Endothelial cell of umbilical vein (primary cell): ENCODE measurements at regions not wholly inside any gene's neighbourhood (a gene's known extent, or its start where the extent isn't known, plus 50 kb on each side); places are given as distances from the start of the nearest gene placed in this dataset.

ENCODE experiments used
- BruUV-seq: library from RNA; stranded (reverse); fragments of 400-500 nt; replicated peaks from 2 replicates; lab custom pipeline; 2021; lab: Mats Ljungman, UMichigan
- CTCF ChIA-PET: fragments of 300-600, 350-600 bp; sonication (Branson Sonifier 250); formaldehyde crosslinking; loops from one replicate; lab custom pipeline; 2021; ENCODE audit warnings: antibody characterized with exemption, inconsistent platforms; lab: Charles Lee
- POLR2A ChIA-PET: fragments of 300-600, 350-600 bp; sonication (Branson Sonifier 250); formaldehyde crosslinking; loops from one replicate; lab custom pipeline; 2021; ENCODE audit warnings: antibody characterized with exemption, inconsistent platforms; lab: Charles Lee
- DNase-seq: peaks from one replicate; pipeline ENCODE4 v3.0.0-alpha.2; 2011; ENCODE audit warnings: low read depth, low spot score
- FAIRE-seq: peaks from 2 replicates; lab custom pipeline; 2011; peaks lifted over from hg19 to GRCh38; lab: Jason Lieb, UNC
- H2AFZ ChIP-seq: 2 replicates; pipeline ENCODE4 v1.6.0; 2012; ENCODE audit warnings: low read depth, low read length, control low read depth, inconsistent platforms
- H3K27ac ChIP-seq: 2 replicates; pipeline ENCODE4 v1.5.1; 2011; ENCODE audit warnings: low read depth, mild to moderate bottlenecking, control low read depth, low read length, moderate library complexity; ENCODE audit not compliant: insufficient read depth
- H3K27me3 ChIP-seq, 2 experiments: 2 replicates each; pipeline versions ENCODE4 v1.6.0 to v1.6.1; 2011; ENCODE audit warnings: low read length in 2 of 2, mixed read lengths in 1 of 2; ENCODE audit not compliant: control insufficient read depth in 2 of 2, insufficient read depth in 2 of 2
- H3K36me3 ChIP-seq, 2 experiments: 2 replicates in 1 of 2; 3 replicates in 1 of 2; pipeline ENCODE4 v1.5.1; 2011; ENCODE audit warnings: low read length in 2 of 2, mild to moderate bottlenecking in 1 of 2, moderate library complexity in 1 of 2; ENCODE audit not compliant: control insufficient read depth in 2 of 2, insufficient read depth in 2 of 2; ENCODE audit errors: extremely low read depth in 1 of 2
- H3K4me1 ChIP-seq: 3 replicates; pipeline ENCODE4 v1.5.1; 2011; ENCODE audit warnings: mild to moderate bottlenecking, low read length; ENCODE audit not compliant: control insufficient read depth, insufficient read depth; ENCODE audit errors: extremely low read depth
- H3K4me2 ChIP-seq: 2 replicates; pipeline ENCODE4 v1.6.1; 2011; ENCODE audit warnings: low read length, control low read depth, mixed read lengths; ENCODE audit not compliant: insufficient read depth
- H3K4me3 ChIP-seq, 3 experiments: fragments of 200-600 bp in 1 of 3; sonication (generic), shearing (Covaris generic) in 1 of 3; replicated peaks in 1 of 3; 2 replicates each; pipeline ENCODE4 v1.5.1; 2011 to 2016; ENCODE audit warnings: control low read depth in 3 of 3, low read length in 3 of 3, mild to moderate bottlenecking in 2 of 3, inconsistent platforms in 1 of 3, low read depth in 1 of 3, moderate library complexity in 1 of 3; ENCODE audit not compliant: insufficient read depth in 1 of 3
- H3K79me2 ChIP-seq: 2 replicates; pipeline ENCODE4 v1.6.0; 2012; ENCODE audit warnings: low read length, inconsistent platforms; ENCODE audit not compliant: control insufficient read depth, insufficient read depth
- H3K9ac ChIP-seq: replicated peaks from 2 replicates; pipeline ENCODE3; 2011; ENCODE audit warnings: low read length, control low read depth; ENCODE audit not compliant: insufficient read depth; ENCODE audit errors: extremely low read depth
- H3K9me1 ChIP-seq: replicated peaks from 3 replicates; pipeline ENCODE4 v1.6.0; 2011; ENCODE audit warnings: mild to moderate bottlenecking, low read length; ENCODE audit not compliant: control insufficient read depth, insufficient read depth; ENCODE audit errors: extremely low read depth
- H3K9me3 ChIP-seq: replicated peaks from 2 replicates; pipeline ENCODE4 v1.5.1; 2012; ENCODE audit warnings: low read length, inconsistent platforms; ENCODE audit not compliant: control insufficient read depth, insufficient read depth
- H4K20me1 ChIP-seq: replicated peaks from 2 replicates; pipeline ENCODE3; 2011; ENCODE audit warnings: mild to moderate bottlenecking, low read length; ENCODE audit not compliant: control insufficient read depth, insufficient read depth; ENCODE audit errors: extremely low read depth
- EZH2 ChIP-seq: IDR thresholded peaks from 2 replicates; pipeline ENCODE4 v1.6.1; 2012; ENCODE audit warnings: borderline replicate concordance, low read depth, mild to moderate bottlenecking, moderate library complexity, low read length, inconsistent platforms; ENCODE audit not compliant: severe bottlenecking
- FOS ChIP-seq: IDR thresholded peaks from 2 replicates; pipeline ENCODE4 v1.6.1; 2011; ENCODE audit warnings: mild to moderate bottlenecking, low read length, moderate library complexity, borderline replicate concordance; ENCODE audit not compliant: insufficient read depth
- GATA2 ChIP-seq: IDR thresholded peaks from 2 replicates; pipeline ENCODE4 v1.7.0; 2011; ENCODE audit warnings: low read depth, mild to moderate bottlenecking, moderate library complexity, mixed read lengths, low read length; ENCODE audit not compliant: insufficient read length, insufficient read depth
- JUN ChIP-seq: IDR thresholded peaks from 2 replicates; pipeline ENCODE4 v1.6.1; 2011; ENCODE audit warnings: borderline replicate concordance, low read depth; ENCODE audit not compliant: insufficient read length, insufficient read depth
- MYC ChIP-seq: IDR thresholded peaks from one replicate; pipeline ENCODE4 v1.6.1; 2011; ENCODE audit warnings: mild to moderate bottlenecking, low read depth, low read length
- POLR2A ChIP-seq: IDR thresholded peaks from 2 replicates; pipeline ENCODE4 v1.6.1; 2012; ENCODE audit warnings: low read depth, mild to moderate bottlenecking, control low read depth, low read length
- POLR2AphosphoS5 ChIP-seq: IDR thresholded peaks from 2 replicates; pipeline ENCODE4 v1.6.1; 2012; ENCODE audit warnings: low read depth, mild to moderate bottlenecking, control low read depth, low read length, moderate library complexity; ENCODE audit not compliant: insufficient read depth
- dilution Hi-C: fragments of 300-500 bp; cut with MboI; formaldehyde crosslinking; loops from one replicate; pipeline ENCODE4 v1.15.0; 2019; ENCODE audit warnings: low sequenced_read_pairs; ENCODE audit not compliant: extremely low pct_ligation_motif_present
- intact Hi-C: fragments of 100-400 bp; cut with micrococcal nuclease; formaldehyde crosslinking; loops from one replicate; pipeline ENCODE4 v1.10.0; 2022
- TF ChIP-seq, protein P1 (sequence below), 2 donors: IDR thresholded peaks; 1 replicate in 1 of 2; 2 replicates in 1 of 2; pipeline ENCODE4 v1.5.1; 2011; ENCODE audit warnings: low read length in 2 of 2, mild to moderate bottlenecking in 2 of 2, moderate library complexity in 2 of 2, control low read depth in 1 of 2, inconsistent platforms in 1 of 2, low read depth in 1 of 2; ENCODE audit not compliant: insufficient read depth in 1 of 2; ENCODE audit errors: extremely low read depth in 1 of 2
- TF ChIP-seq, protein P2 (sequence below): IDR thresholded peaks from 2 replicates; pipeline ENCODE4 v1.6.1; 2011; ENCODE audit not compliant: insufficient read depth, insufficient read length

DNA sequence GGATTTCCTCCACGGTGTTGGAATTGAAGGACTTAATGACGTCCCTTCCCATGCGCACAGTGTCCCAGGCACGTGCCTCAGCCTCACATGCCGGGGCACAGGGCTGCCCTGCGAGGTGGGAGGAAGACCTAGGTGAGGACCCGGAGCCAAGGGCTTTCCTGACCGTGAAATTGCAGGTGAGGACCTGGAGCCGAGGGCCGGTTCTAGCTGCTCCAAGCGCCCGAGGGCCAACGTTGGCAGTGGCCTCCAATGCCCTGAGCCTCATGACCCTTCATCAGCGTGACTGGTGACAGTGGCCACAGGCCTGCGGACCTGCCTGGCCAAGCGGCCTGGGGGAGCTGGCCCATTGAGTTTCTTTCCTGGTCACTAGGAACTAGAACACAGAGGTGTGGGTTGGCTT is 338.2 kb upstream of the MYT1L start:
- H3K9ac ChIP-seq, result no peak overlapping the region
- dilution Hi-C loops, result no loop called here
- H4K20me1 ChIP-seq, result no peaks in the 10 kb centered on the region
- FAIRE-seq, result no peak
- no peaks in the 10 kb centered on the region for H3K27me3 ChIP-seq
- H3K4me2 ChIP-seq, result no peak overlapping the region
- peaks cover 4% of the 10 kb centered on the region for H3K9me3 ChIP-seq
- intact Hi-C loops, result no loop called here
- H3K36me3 ChIP-seq, result no peaks in the 10 kb centered on the region
- H3K4me1 ChIP-seq, result no peaks in the 10 kb centered on the region
- H3K9me1 ChIP-seq, result no peaks in the 10 kb centered on the region
- DNase-seq, result no peak
- ChIA-PET CTCF (no interaction called here), POLR2A (no interaction called here)
- H2AFZ ChIP-seq, result no peak overlapping the region
- H3K27ac ChIP-seq, result no peak overlapping the region
- no TSS peak for BruUV-seq
- no peak overlapping the region for H3K4me3 ChIP-seq
- H3K79me2 ChIP-seq, result no peaks in the 10 kb centered on the region
- TF ChIP-seq JUN, result no peak
- TF ChIP-seq, protein P1, sequence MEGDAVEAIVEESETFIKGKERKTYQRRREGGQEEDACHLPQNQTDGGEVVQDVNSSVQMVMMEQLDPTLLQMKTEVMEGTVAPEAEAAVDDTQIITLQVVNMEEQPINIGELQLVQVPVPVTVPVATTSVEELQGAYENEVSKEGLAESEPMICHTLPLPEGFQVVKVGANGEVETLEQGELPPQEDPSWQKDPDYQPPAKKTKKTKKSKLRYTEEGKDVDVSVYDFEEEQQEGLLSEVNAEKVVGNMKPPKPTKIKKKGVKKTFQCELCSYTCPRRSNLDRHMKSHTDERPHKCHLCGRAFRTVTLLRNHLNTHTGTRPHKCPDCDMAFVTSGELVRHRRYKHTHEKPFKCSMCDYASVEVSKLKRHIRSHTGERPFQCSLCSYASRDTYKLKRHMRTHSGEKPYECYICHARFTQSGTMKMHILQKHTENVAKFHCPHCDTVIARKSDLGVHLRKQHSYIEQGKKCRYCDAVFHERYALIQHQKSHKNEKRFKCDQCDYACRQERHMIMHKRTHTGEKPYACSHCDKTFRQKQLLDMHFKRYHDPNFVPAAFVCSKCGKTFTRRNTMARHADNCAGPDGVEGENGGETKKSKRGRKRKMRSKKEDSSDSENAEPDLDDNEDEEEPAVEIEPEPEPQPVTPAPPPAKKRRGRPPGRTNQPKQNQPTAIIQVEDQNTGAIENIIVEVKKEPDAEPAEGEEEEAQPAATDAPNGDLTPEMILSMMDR (IDR thresholded peaks at IDR 0.05; ENCODE audit: extremely low read depth in 1 of 2, insufficient read depth in 1 of 2, low read depth in 1 of 2, low read length in 2 of 2), result no peak

DNA sequence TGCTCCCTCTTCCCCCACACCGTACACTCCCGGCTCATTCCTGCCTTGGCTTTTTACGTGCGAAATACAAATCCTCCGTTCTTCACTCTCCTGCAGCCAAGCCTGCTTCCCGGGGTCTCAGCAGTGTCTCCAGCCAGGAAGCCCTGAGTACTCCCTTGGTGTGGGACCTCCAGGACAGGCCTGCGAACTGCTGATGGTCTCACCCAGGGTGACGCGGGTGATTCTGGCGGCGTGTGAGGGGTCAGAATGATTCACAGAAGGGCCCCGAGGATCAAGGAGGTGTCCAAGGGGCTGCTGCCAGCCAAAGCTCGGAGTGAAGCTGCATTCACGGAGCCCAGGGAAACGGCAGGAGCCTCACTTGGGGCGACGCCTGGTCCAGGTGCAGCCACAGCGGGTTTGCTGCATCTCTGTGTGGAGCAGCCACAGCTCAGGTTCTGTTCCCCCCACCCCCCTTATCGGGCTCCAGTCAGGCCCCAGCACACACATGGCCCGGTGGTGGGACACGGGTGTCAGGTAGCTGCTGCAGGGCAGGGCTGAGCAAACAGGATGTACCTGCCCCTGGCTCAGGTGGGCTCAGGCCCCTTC is 337.7 kb upstream of the MYT1L start:
- Histone ChIP-seq H3K36me3 (no peaks in the 10 kb centered on the region), H3K4me3 (no peak overlapping the region), H3K4me2 (no peak overlapping the region), H4K20me1 (no peaks in the 10 kb centered on the region), H3K27ac (no peak overlapping the region), H3K9ac (no peak overlapping the region), H3K9me1 (no peaks in the 10 kb centered on the region), H3K9me3 (peaks cover 3% of the 10 kb centered on the region), H3K4me1 (no peaks in the 10 kb centered on the region), H2AFZ (no peak overlapping the region), H3K79me2 (no peaks in the 10 kb centered on the region), H3K27me3 (no peaks in the 10 kb centered on the region)
- CTCF ChIA-PET, result no interaction called here
- no TSS peak for BruUV-seq
- TF ChIP-seq, protein P1 (IDR thresholded peaks at IDR 0.05; ENCODE audit: extremely low read depth in 1 of 2, insufficient read depth in 1 of 2, low read depth in 1 of 2, low read length in 2 of 2), result no peak
- TF ChIP-seq, protein P2, sequence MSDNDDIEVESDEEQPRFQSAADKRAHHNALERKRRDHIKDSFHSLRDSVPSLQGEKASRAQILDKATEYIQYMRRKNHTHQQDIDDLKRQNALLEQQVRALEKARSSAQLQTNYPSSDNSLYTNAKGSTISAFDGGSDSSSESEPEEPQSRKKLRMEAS, result no peak
- TF ChIP-seq JUN (no peak), POLR2AphosphoS5 (no peak), MYC (no peak), EZH2 (no peak), GATA2 (no peak), FOS (no peak), POLR2A (no peak)
- POLR2A ChIA-PET, result no interaction called here
- FAIRE-seq, result no peak
- dilution Hi-C loops (no loop called here), intact Hi-C loops (no loop called here)
- DNase-seq, result no peak
